GM12891 (cell line): ENCODE measurements at regions not wholly inside any gene's neighbourhood (a gene's known extent, or its start where the extent isn't known, plus 50 kb on each side); places are given as distances from the start of the nearest gene placed in this dataset.

Source experiments
- DNase-seq: peaks from one replicate; pipeline ENCODE4 v3.0.0; 2011; ENCODE audit warnings: low spot score; ENCODE audit not compliant: insufficient read length
- FAIRE-seq: peaks from 2 replicates; lab custom pipeline; 2011; peaks lifted over from hg19 to GRCh38; lab: Jason Lieb, UNC
- PAX5 ChIP-seq: IDR thresholded peaks from 2 replicates; pipeline ENCODE4 v1.6.1; 2011; ENCODE audit warnings: low read length, moderate library complexity, mild to moderate bottlenecking; ENCODE audit not compliant: insufficient read depth, severe bottlenecking
- POLR2A ChIP-seq: IDR thresholded peaks from 2 replicates; pipeline ENCODE4 v1.6.1; 2011; ENCODE audit warnings: low read depth, low read length, control low read depth
- POLR2AphosphoS5 ChIP-seq: IDR thresholded peaks from 2 replicates; pipeline ENCODE4 v1.6.1; 2011; ENCODE audit warnings: low read depth, low read length, control low read depth
- POU2F2 ChIP-seq: IDR thresholded peaks from 2 replicates; pipeline ENCODE4 v1.6.1; 2011; ENCODE audit warnings: low read depth, mild to moderate bottlenecking, control low read depth, low read length, moderate library complexity
- SPI1 ChIP-seq: IDR thresholded peaks from 2 replicates; pipeline ENCODE4 v1.6.1; 2011; ENCODE audit warnings: low read depth, low read length, control low read depth
- TAF1 ChIP-seq: IDR thresholded peaks from 2 replicates; pipeline ENCODE4 v1.6.1; 2011; ENCODE audit warnings: low read depth, low read length, control low read depth

GRCh38 chr9:107594908-107595530, 105.5 kb upstream of the KLF4 start:
- TF ChIP-seq SPI1, result no peak
- no peak for TF ChIP-seq PAX5
- TF ChIP-seq TAF1, result no peak
- TF ChIP-seq POLR2A, result no peak
- no peak for TF ChIP-seq POLR2AphosphoS5
- no peak for DNase-seq
- no peak for FAIRE-seq

GRCh38 chr9:107593224-107593870, 103.8 kb upstream of the KLF4 start:
- DNase-seq (no peak), FAIRE-seq (no peak)
- TF ChIP-seq POU2F2, result no peak
- TF ChIP-seq TAF1, result no peak
- no peak for TF ChIP-seq POLR2AphosphoS5
- no peak for TF ChIP-seq SPI1
- no peak for TF ChIP-seq POLR2A
- no peak for TF ChIP-seq PAX5

- TF ChIP-seq TAF1, result no peak
- TF ChIP-seq PAX5, result no peak
- TF ChIP-seq POLR2AphosphoS5, result no peak
- TF ChIP-seq POU2F2, result no peak
- DNase-seq (no peak), FAIRE-seq (no peak)
Measured at GRCh38 chr9:107592424-107592823, 102.9 kb upstream of the KLF4 start.

- FAIRE-seq (no peak), DNase-seq (no peak)
- no peak for TF ChIP-seq POU2F2
- no peak for TF ChIP-seq SPI1
- TF ChIP-seq POLR2A, result no peak
- TF ChIP-seq POLR2AphosphoS5, result no peak
- no peak for TF ChIP-seq TAF1
- TF ChIP-seq PAX5, result no peak
Measured at GRCh38 chr9:107591781-107592180, 102.2 kb upstream of the KLF4 start.

GRCh38 chr9:107588393-107588792, 98.8 kb upstream of the KLF4 start:
- FAIRE-seq, result no peak
- no peak for DNase-seq
- no peak for TF ChIP-seq POU2F2
- TF ChIP-seq PAX5, result no peak
- TF ChIP-seq POLR2A, result no peak
- TF ChIP-seq SPI1, result no peak
- no peak for TF ChIP-seq TAF1
- no peak for TF ChIP-seq POLR2AphosphoS5

- DNase-seq (no peak), FAIRE-seq (no peak)
Measured at GRCh38 chr9:107587191-107587963, 97.8 kb upstream of the KLF4 start.

GRCh38 chr9:107586493-107586892, 96.9 kb upstream of the KLF4 start:
- DNase-seq, result no peak
- no peak for TF ChIP-seq POLR2AphosphoS5
- TF ChIP-seq PAX5, result no peak
- TF ChIP-seq TAF1, result no peak
- no peak for TF ChIP-seq SPI1
- no peak for TF ChIP-seq POU2F2
- no peak for TF ChIP-seq POLR2A
- FAIRE-seq, result no peak

More at GRCh38 chr9:107587191-107587963, 97.8 kb upstream of the KLF4 start:
- TF ChIP-seq TAF1, result no peak
- no peak for TF ChIP-seq POLR2AphosphoS5
- TF ChIP-seq POU2F2, result no peak
- no peak for TF ChIP-seq PAX5
- no peak for TF ChIP-seq POLR2A
- no peak for TF ChIP-seq SPI1

- DNase-seq (no peak), FAIRE-seq (no peak)
- TF ChIP-seq TAF1 (no peak), POLR2AphosphoS5 (no peak), POLR2A (no peak), SPI1 (no peak), POU2F2 (no peak), PAX5 (no peak)
Measured at GRCh38 chr9:107585465-107585864, 95.9 kb upstream of the KLF4 start.

GRCh38 chr9:107584944-107585343, 95.4 kb upstream of the KLF4 start:
- FAIRE-seq (no peak), DNase-seq (no peak)
- no peak for TF ChIP-seq SPI1
- no peak for TF ChIP-seq POU2F2
- TF ChIP-seq TAF1, result no peak
- TF ChIP-seq POLR2AphosphoS5, result no peak
- TF ChIP-seq POLR2A, result no peak
- no peak for TF ChIP-seq PAX5

- DNase-seq (no peak), FAIRE-seq (no peak)
- TF ChIP-seq POLR2AphosphoS5, result no peak
- no peak for TF ChIP-seq SPI1
- TF ChIP-seq POLR2A, result no peak
- TF ChIP-seq POU2F2, result no peak
- no peak for TF ChIP-seq TAF1
- no peak for TF ChIP-seq PAX5
Measured at GRCh38 chr9:107584186-107584585, 94.6 kb upstream of the KLF4 start.
